ENCODE measurements at regions not wholly inside any gene's neighbourhood (a gene's known extent, or its start where the extent isn't known, plus 50 kb on each side); places are given as distances from the start of the nearest gene placed in this dataset.

GRCh38 chr1:245010018-245010614 is 144.7 kb upstream of the KIF26B start:
- no peak for ATAC-seq (ENCODE audit: insufficient number of reproducible peaks, low FRiP score, low read depth)
- Histone ChIP-seq H3K27ac (no peak overlapping the region), H3K9me3 (no peaks in the 10 kb centered on the region), H3K4me1 (ENCODE audit: control insufficient read depth in 1 of 2, low read depth in 2 of 2) (no peaks in the 10 kb centered on the region), H3K27me3 (replicated peaks; ENCODE audit: insufficient read depth) (no peaks in the 10 kb centered on the region), H3K4me3 (no peak overlapping the region), H3K36me3 (no peaks in the 10 kb centered on the region)
- TF ChIP-seq CTCF (IDR thresholded peaks at IDR 0.05): no peak
- DNase-seq (ENCODE audit: low spot score): no peak

GRCh38 chr1:245008761-245009160 is 144.4 kb upstream of the HNRNPU start:
- Histone ChIP-seq H3K27ac (no peak overlapping the region), H3K4me3 (no peak overlapping the region), H3K9me3 (no peaks in the 10 kb centered on the region), H3K27me3 (replicated peaks; ENCODE audit: insufficient read depth) (no peaks in the 10 kb centered on the region), H3K4me1 (ENCODE audit: control insufficient read depth in 1 of 2, low read depth in 2 of 2) (no peaks in the 10 kb centered on the region), H3K36me3 (no peaks in the 10 kb centered on the region)
- DNase-seq (ENCODE audit: low spot score) (no peak), ATAC-seq (ENCODE audit: insufficient number of reproducible peaks, low FRiP score, low read depth) (no peak)
- no peak for TF ChIP-seq CTCF (IDR thresholded peaks at IDR 0.05)

- H3K36me3 ChIP-seq: no peaks in the 10 kb centered on the region
- no peaks in the 10 kb centered on the region for H3K9me3 ChIP-seq
- H3K27ac ChIP-seq: no peak overlapping the region
- no peak for DNase-seq (ENCODE audit: low spot score)
- no peaks in the 10 kb centered on the region for H3K4me1 ChIP-seq (ENCODE audit: control insufficient read depth in 1 of 2, low read depth in 2 of 2)
- TF ChIP-seq CTCF (IDR thresholded peaks at IDR 0.05): no peak
- no peak overlapping the region for H3K4me3 ChIP-seq
- H3K27me3 ChIP-seq (replicated peaks; ENCODE audit: insufficient read depth): no peaks in the 10 kb centered on the region
- ATAC-seq (ENCODE audit: insufficient number of reproducible peaks, low FRiP score, low read depth): no peak
Measured at GRCh38 chr1:245007852-245008251, 143.5 kb upstream of the HNRNPU start.

GRCh38 chr1:245003246-245003645 is 138.9 kb upstream of the HNRNPU start:
- Histone ChIP-seq H3K9me3 (no peaks in the 10 kb centered on the region), H3K4me1 (ENCODE audit: control insufficient read depth in 1 of 2, low read depth in 2 of 2) (no peaks in the 10 kb centered on the region), H3K36me3 (no peaks in the 10 kb centered on the region), H3K27me3 (replicated peaks; ENCODE audit: insufficient read depth) (no peaks in the 10 kb centered on the region), H3K27ac (no peak overlapping the region), H3K4me3 (no peak overlapping the region)
- TF ChIP-seq CTCF (IDR thresholded peaks at IDR 0.05): no peak
- ATAC-seq (ENCODE audit: insufficient number of reproducible peaks, low FRiP score, low read depth) (no peak), DNase-seq (ENCODE audit: low spot score) (no peak)

GRCh38 chr1:245001252-245001651 is 136.9 kb upstream of the HNRNPU start:
- Histone ChIP-seq H3K27ac (no peak overlapping the region), H3K27me3 (replicated peaks; ENCODE audit: insufficient read depth) (no peaks in the 10 kb centered on the region), H3K9me3 (no peaks in the 10 kb centered on the region), H3K36me3 (no peaks in the 10 kb centered on the region), H3K4me3 (no peak overlapping the region), H3K4me1 (ENCODE audit: control insufficient read depth in 1 of 2, low read depth in 2 of 2) (no peaks in the 10 kb centered on the region)
- no peak for ATAC-seq (ENCODE audit: insufficient number of reproducible peaks, low FRiP score, low read depth)
- DNase-seq (ENCODE audit: low spot score): no peak
- TF ChIP-seq CTCF (IDR thresholded peaks at IDR 0.05): no peak

Data from thoracic aorta (tissue), 2 donors.